Islet of Langerhans (tissue), 1 donor: ENCODE measurements at regions not wholly inside any gene's neighbourhood (a gene's known extent, or its start where the extent isn't known, plus 50 kb on each side); places are given as distances from the start of the nearest gene placed in this dataset.

Source experiments
- FAIRE-seq: peaks from one replicate; lab custom pipeline; 2011; peaks lifted over from hg19 to GRCh38; lab: Jason Lieb, UNC

- no peak for FAIRE-seq
Observed at GRCh38 chr1:81477710-81478109, 323.0 kb upstream of the ADGRL2 start.

GRCh38 chr1:81472387-81472786 is 328.3 kb upstream of the ADGRL2 start:
- no peak for FAIRE-seq

GRCh38 chr1:81471255-81471654 is 329.5 kb upstream of the ADGRL2 start:
- no peak for FAIRE-seq

- FAIRE-seq, result no peak
Observed at GRCh38 chr1:81470275-81470674, 330.5 kb upstream of the ADGRL2 start.

- no peak for FAIRE-seq
Observed at GRCh38 chr1:81467383-81467782, 333.4 kb upstream of the ADGRL2 start.

GRCh38 chr1:81466961-81467360 is 333.8 kb upstream of the ADGRL2 start:
- FAIRE-seq, result no peak

- no peak for FAIRE-seq
Observed at GRCh38 chr1:81463936-81464837, 336.5 kb upstream of the ADGRL2 start.

GRCh38 chr1:81459043-81459442 is 341.7 kb upstream of the ADGRL2 start:
- no peak for FAIRE-seq

GRCh38 chr1:81458186-81458585 is 342.5 kb upstream of the ADGRL2 start:
- no peak for FAIRE-seq

GRCh38 chr1:81455481-81455880 is 345.3 kb upstream of the ADGRL2 start:
- no peak for FAIRE-seq

GRCh38 chr1:81453971-81454370 is 346.8 kb upstream of the ADGRL2 start:
- no peak for FAIRE-seq

GRCh38 chr1:81453367-81453703 is 347.4 kb upstream of the ADGRL2 start:
- FAIRE-seq, result no peak

GRCh38 chr1:81452693-81453366 is 347.9 kb upstream of the ADGRL2 start:
- no peak for FAIRE-seq

GRCh38 chr1:81449786-81450185 is 350.9 kb upstream of the ADGRL2 start:
- no peak for FAIRE-seq

GRCh38 chr1:81446000-81446669 is 354.6 kb upstream of the ADGRL2 start:
- no peak for FAIRE-seq

GRCh38 chr1:81443288-81443687 is 357.4 kb upstream of the ADGRL2 start:
- FAIRE-seq, result no peak

- FAIRE-seq, result no peak
Observed at GRCh38 chr1:81439046-81439823, 361.5 kb upstream of the ADGRL2 start.

GRCh38 chr1:81437649-81438048 is 363.1 kb upstream of the ADGRL2 start:
- no peak for FAIRE-seq

GRCh38 chr1:81437213-81437612 is 363.5 kb upstream of the ADGRL2 start:
- FAIRE-seq, result no peak

GRCh38 chr1:81435175-81435574 is 365.6 kb upstream of the ADGRL2 start:
- no peak for FAIRE-seq

GRCh38 chr1:81433676-81434075 is 367.1 kb upstream of the ADGRL2 start:
- FAIRE-seq, result no peak

GRCh38 chr1:81432654-81433109 is 368.1 kb upstream of the ADGRL2 start:
- no peak for FAIRE-seq
